ENCODE measurements at regions not wholly inside any gene's neighbourhood (a gene's known extent, or its start where the extent isn't known, plus 50 kb on each side); places are given as distances from the start of the nearest gene placed in this dataset.

- no peak overlapping the region for H3K9ac ChIP-seq (ENCODE audit: low read depth in 1 of 3, low read length in 3 of 3)
- H3K36me3 ChIP-seq (ENCODE audit: control insufficient read depth in 3 of 3, insufficient read depth in 3 of 3, low read length in 3 of 3), result no peaks in the 10 kb centered on the region
- no peaks in the 10 kb centered on the region for H3K4me1 ChIP-seq (ENCODE audit: control insufficient read depth in 3 of 3, insufficient read depth in 3 of 3, low read length in 3 of 3)
- no peaks in the 10 kb centered on the region for H3K9me3 ChIP-seq (ENCODE audit: control insufficient read depth in 3 of 3, low read length in 3 of 3)
- H3K4me3 ChIP-seq (ENCODE audit: low read length in 3 of 3), result no peak overlapping the region
- H3K27me3 ChIP-seq (ENCODE audit: control insufficient read depth in 3 of 3, insufficient read depth in 3 of 3, low read length in 3 of 3), result no peaks in the 10 kb centered on the region
- H3K27ac ChIP-seq (ENCODE audit: low read depth, low read length), result no peak overlapping the region
Measured at GRCh38 chr4:151555151-151555945, 146.4 kb downstream of the FHIP1A start.

GRCh38 chr4:151558496-151559113 is 149.6 kb downstream of the FHIP1A start:
- Histone ChIP-seq H3K9ac (ENCODE audit: low read depth in 1 of 3, low read length in 3 of 3) (no peak overlapping the region), H3K4me3 (ENCODE audit: low read length in 3 of 3) (no peak overlapping the region), H3K27ac (ENCODE audit: low read depth, low read length) (no peak overlapping the region), H3K36me3 (ENCODE audit: control insufficient read depth in 3 of 3, insufficient read depth in 3 of 3, low read length in 3 of 3) (no peaks in the 10 kb centered on the region), H3K4me1 (ENCODE audit: control insufficient read depth in 3 of 3, insufficient read depth in 3 of 3, low read length in 3 of 3) (peaks cover 0 to 4% (median 0%) of the 10 kb centered on the region in 3 donors), H3K27me3 (ENCODE audit: control insufficient read depth in 3 of 3, insufficient read depth in 3 of 3, low read length in 3 of 3) (no peaks in the 10 kb centered on the region), H3K9me3 (ENCODE audit: control insufficient read depth in 3 of 3, low read length in 3 of 3) (no peaks in the 10 kb centered on the region)

DNA sequence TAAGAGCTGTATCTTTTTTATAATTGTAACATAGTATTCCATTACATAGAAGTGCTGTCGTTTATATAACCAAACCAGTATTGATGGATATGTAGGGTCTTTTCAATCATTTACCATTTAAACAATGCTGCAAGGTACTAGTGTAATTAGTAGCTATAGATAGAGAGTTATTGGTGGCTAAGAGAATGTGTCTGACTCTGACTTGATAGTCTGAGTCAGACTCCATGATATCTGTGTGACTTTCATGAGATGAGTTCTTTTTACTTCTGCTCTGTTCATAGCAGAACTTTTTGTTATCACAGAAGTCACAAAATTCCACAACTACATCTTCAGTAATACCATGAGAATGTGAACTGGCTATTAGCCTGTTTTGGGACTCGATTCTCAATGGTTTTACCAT is 150.6 kb downstream of the FHIP1A start:
- H3K4me1 ChIP-seq (ENCODE audit: control insufficient read depth in 3 of 3, insufficient read depth in 3 of 3, low read length in 3 of 3), result peaks cover 0 to 4% (median 0%) of the 10 kb centered on the region in 3 donors
- no peaks in the 10 kb centered on the region for H3K36me3 ChIP-seq (ENCODE audit: control insufficient read depth in 3 of 3, insufficient read depth in 3 of 3, low read length in 3 of 3)
- no peak overlapping the region for H3K9ac ChIP-seq (ENCODE audit: low read depth in 1 of 3, low read length in 3 of 3)
- H3K4me3 ChIP-seq (ENCODE audit: low read length in 3 of 3), result no peak overlapping the region
- no peaks in the 10 kb centered on the region for H3K9me3 ChIP-seq (ENCODE audit: control insufficient read depth in 3 of 3, low read length in 3 of 3)
- H3K27me3 ChIP-seq (ENCODE audit: control insufficient read depth in 3 of 3, insufficient read depth in 3 of 3, low read length in 3 of 3), result no peaks in the 10 kb centered on the region
- no peak overlapping the region for H3K27ac ChIP-seq (ENCODE audit: low read depth, low read length)

GRCh38 chr4:151561551-151562256 is 152.7 kb downstream of the FHIP1A start:
- Histone ChIP-seq H3K36me3 (ENCODE audit: control insufficient read depth in 3 of 3, insufficient read depth in 3 of 3, low read length in 3 of 3) (no peaks in the 10 kb centered on the region), H3K9me3 (ENCODE audit: control insufficient read depth in 3 of 3, low read length in 3 of 3) (no peaks in the 10 kb centered on the region), H3K27ac (ENCODE audit: low read depth, low read length) (no peak overlapping the region), H3K27me3 (ENCODE audit: control insufficient read depth in 3 of 3, insufficient read depth in 3 of 3, low read length in 3 of 3) (no peaks in the 10 kb centered on the region), H3K9ac (ENCODE audit: low read depth in 1 of 3, low read length in 3 of 3) (no peak overlapping the region), H3K4me1 (ENCODE audit: control insufficient read depth in 3 of 3, insufficient read depth in 3 of 3, low read length in 3 of 3) (peaks cover 0 to 4% (median 0%) of the 10 kb centered on the region in 3 donors), H3K4me3 (ENCODE audit: low read length in 3 of 3) (no peak overlapping the region)

GRCh38 chr4:151563194-151563593 is 154.2 kb downstream of the FHIP1A start:
- H3K9me3 ChIP-seq (ENCODE audit: control insufficient read depth in 3 of 3, low read length in 3 of 3), result no peaks in the 10 kb centered on the region
- no peaks in the 10 kb centered on the region for H3K36me3 ChIP-seq (ENCODE audit: control insufficient read depth in 3 of 3, insufficient read depth in 3 of 3, low read length in 3 of 3)
- peaks cover 0 to 4% (median 0%) of the 10 kb centered on the region in 3 donors for H3K4me1 ChIP-seq (ENCODE audit: control insufficient read depth in 3 of 3, insufficient read depth in 3 of 3, low read length in 3 of 3)
- H3K27me3 ChIP-seq (ENCODE audit: control insufficient read depth in 3 of 3, insufficient read depth in 3 of 3, low read length in 3 of 3), result no peaks in the 10 kb centered on the region
- H3K4me3 ChIP-seq (ENCODE audit: low read length in 3 of 3), result no peak overlapping the region
- no peak overlapping the region for H3K27ac ChIP-seq (ENCODE audit: low read depth, low read length)
- no peak overlapping the region for H3K9ac ChIP-seq (ENCODE audit: low read depth in 1 of 3, low read length in 3 of 3)

DNA sequence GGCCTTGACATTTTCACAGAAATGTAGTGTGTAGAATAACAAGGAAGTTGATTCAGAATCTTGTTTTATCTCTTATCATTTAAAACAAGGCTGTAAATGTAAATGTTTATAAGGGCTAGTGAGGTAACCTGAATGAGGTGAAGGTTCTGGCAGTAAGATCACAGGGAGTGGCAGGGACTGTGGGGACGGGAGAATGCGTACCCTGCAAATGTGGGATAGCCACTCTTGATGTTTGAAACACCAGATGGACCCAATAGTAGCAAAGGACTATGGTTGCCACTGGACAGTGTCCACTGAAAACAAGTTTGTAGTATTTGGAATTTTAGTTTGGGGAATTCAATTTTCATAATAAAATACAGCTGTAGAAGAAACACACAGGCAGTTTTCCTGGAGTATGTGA is 155.3 kb downstream of the FHIP1A start:
- Histone ChIP-seq H3K27me3 (ENCODE audit: control insufficient read depth in 3 of 3, insufficient read depth in 3 of 3, low read length in 3 of 3) (no peaks in the 10 kb centered on the region), H3K4me1 (ENCODE audit: control insufficient read depth in 3 of 3, insufficient read depth in 3 of 3, low read length in 3 of 3) (peaks cover 0 to 4% (median 0%) of the 10 kb centered on the region in 3 donors), H3K36me3 (ENCODE audit: control insufficient read depth in 3 of 3, insufficient read depth in 3 of 3, low read length in 3 of 3) (no peaks in the 10 kb centered on the region), H3K9ac (ENCODE audit: low read depth in 1 of 3, low read length in 3 of 3) (no peak overlapping the region), H3K4me3 (ENCODE audit: low read length in 3 of 3) (no peak overlapping the region), H3K27ac (ENCODE audit: low read depth, low read length) (no peak overlapping the region), H3K9me3 (ENCODE audit: control insufficient read depth in 3 of 3, low read length in 3 of 3) (no peaks in the 10 kb centered on the region)

DNA sequence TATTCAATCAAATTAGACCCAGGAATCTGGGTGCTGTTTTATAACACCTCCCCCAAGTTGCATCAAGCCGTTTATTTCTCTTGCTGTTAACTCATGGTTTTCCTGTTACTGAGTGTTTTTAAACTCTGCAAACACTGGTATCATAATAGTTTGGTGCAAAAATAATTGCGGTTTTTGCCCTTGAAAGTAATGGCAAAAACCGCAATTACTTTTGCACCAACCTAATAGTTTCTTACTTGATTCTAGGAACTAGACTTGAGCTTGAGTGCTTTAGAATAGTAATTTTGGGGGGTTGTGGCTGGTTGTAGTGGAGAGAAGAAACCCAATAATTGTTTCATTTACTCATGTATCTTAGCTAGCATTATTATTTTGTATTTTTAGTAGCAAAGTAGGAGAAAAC is 156.6 kb downstream of the FHIP1A start:
- H3K9me3 ChIP-seq (ENCODE audit: control insufficient read depth in 3 of 3, low read length in 3 of 3), result no peaks in the 10 kb centered on the region
- H3K27ac ChIP-seq (ENCODE audit: low read depth, low read length), result no peak overlapping the region
- no peaks in the 10 kb centered on the region for H3K27me3 ChIP-seq (ENCODE audit: control insufficient read depth in 3 of 3, insufficient read depth in 3 of 3, low read length in 3 of 3)
- H3K4me1 ChIP-seq (ENCODE audit: control insufficient read depth in 3 of 3, insufficient read depth in 3 of 3, low read length in 3 of 3), result peaks cover 0 to 4% (median 2%) of the 10 kb centered on the region in 3 donors
- no peaks in the 10 kb centered on the region for H3K36me3 ChIP-seq (ENCODE audit: control insufficient read depth in 3 of 3, insufficient read depth in 3 of 3, low read length in 3 of 3)
- no peak overlapping the region for H3K4me3 ChIP-seq (ENCODE audit: low read length in 3 of 3)
- H3K9ac ChIP-seq (ENCODE audit: low read depth in 1 of 3, low read length in 3 of 3), result no peak overlapping the region

- H3K9me3 ChIP-seq (ENCODE audit: control insufficient read depth in 3 of 3, low read length in 3 of 3), result no peaks in the 10 kb centered on the region
- H3K4me3 ChIP-seq (ENCODE audit: low read length in 3 of 3), result no peak overlapping the region
- no peak overlapping the region for H3K9ac ChIP-seq (ENCODE audit: low read depth in 1 of 3, low read length in 3 of 3)
- no peaks in the 10 kb centered on the region for H3K27me3 ChIP-seq (ENCODE audit: control insufficient read depth in 3 of 3, insufficient read depth in 3 of 3, low read length in 3 of 3)
- H3K27ac ChIP-seq (ENCODE audit: low read depth, low read length), result no peak overlapping the region
- no peaks in the 10 kb centered on the region for H3K36me3 ChIP-seq (ENCODE audit: control insufficient read depth in 3 of 3, insufficient read depth in 3 of 3, low read length in 3 of 3)
- H3K4me1 ChIP-seq (ENCODE audit: control insufficient read depth in 3 of 3, insufficient read depth in 3 of 3, low read length in 3 of 3), result peaks cover 0 to 4% (median 2%) of the 10 kb centered on the region in 3 donors
Measured at GRCh38 chr4:151566053-151566452, 157.1 kb downstream of the FHIP1A start.

DNA sequence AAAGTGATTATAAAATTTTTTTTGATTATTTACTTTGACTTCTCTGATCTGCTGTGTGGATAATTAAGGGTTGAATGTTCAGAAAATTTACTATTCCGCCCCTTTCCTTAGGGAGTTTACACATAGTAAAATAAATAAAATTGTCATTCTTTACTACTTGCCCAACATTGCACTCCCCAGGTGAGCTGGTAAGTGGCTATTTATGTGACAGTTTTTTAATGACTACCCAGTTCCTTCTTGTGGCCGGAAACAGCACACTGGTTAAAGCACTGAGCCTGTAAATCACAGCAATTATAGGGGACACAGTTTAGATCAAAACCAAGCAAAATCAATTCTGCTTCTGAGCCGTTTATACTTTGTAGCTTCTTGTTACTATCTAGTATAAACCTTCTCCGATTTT is 158.1 kb downstream of the FHIP1A start:
- peaks cover 0 to 2% (median 1%) of the 10 kb centered on the region in 3 donors for H3K4me1 ChIP-seq (ENCODE audit: control insufficient read depth in 3 of 3, insufficient read depth in 3 of 3, low read length in 3 of 3)
- no peak overlapping the region for H3K4me3 ChIP-seq (ENCODE audit: low read length in 3 of 3)
- H3K9ac ChIP-seq (ENCODE audit: low read depth in 1 of 3, low read length in 3 of 3), result no peak overlapping the region
- no peaks in the 10 kb centered on the region for H3K36me3 ChIP-seq (ENCODE audit: control insufficient read depth in 3 of 3, insufficient read depth in 3 of 3, low read length in 3 of 3)
- H3K9me3 ChIP-seq (ENCODE audit: control insufficient read depth in 3 of 3, low read length in 3 of 3), result no peaks in the 10 kb centered on the region
- no peaks in the 10 kb centered on the region for H3K27me3 ChIP-seq (ENCODE audit: control insufficient read depth in 3 of 3, insufficient read depth in 3 of 3, low read length in 3 of 3)
- no peak overlapping the region for H3K27ac ChIP-seq (ENCODE audit: low read depth, low read length)

DNA sequence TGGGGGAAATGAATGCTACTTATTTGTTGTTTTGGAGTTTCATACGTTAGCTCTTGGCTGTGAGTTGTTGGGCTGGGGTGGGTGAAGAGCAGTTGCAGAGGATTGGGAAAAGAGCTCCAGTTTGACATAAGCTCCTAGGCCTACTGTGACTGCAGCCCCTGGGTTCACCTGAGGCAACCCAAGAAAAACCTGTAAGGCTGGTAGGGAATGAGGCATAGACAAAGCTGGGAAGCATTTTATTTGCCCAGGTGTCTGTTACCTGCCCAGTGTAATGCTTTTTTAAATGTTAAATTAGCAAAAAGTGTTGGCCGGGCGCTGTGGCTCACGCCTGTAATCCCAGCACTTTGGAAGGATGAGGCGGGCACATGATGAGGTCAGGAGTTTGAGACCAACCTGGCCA is 160.0 kb downstream of the FHIP1A start:
- no peaks in the 10 kb centered on the region for H3K27me3 ChIP-seq (ENCODE audit: control insufficient read depth in 3 of 3, insufficient read depth in 3 of 3, low read length in 3 of 3)
- H3K9me3 ChIP-seq (ENCODE audit: control insufficient read depth in 3 of 3, low read length in 3 of 3), result no peaks in the 10 kb centered on the region
- no peak overlapping the region for H3K4me3 ChIP-seq (ENCODE audit: low read length in 3 of 3)
- no peaks in the 10 kb centered on the region for H3K36me3 ChIP-seq (ENCODE audit: control insufficient read depth in 3 of 3, insufficient read depth in 3 of 3, low read length in 3 of 3)
- peaks cover 0 to 6% (median 2%) of the 10 kb centered on the region in 3 donors for H3K4me1 ChIP-seq (ENCODE audit: control insufficient read depth in 3 of 3, insufficient read depth in 3 of 3, low read length in 3 of 3)
- H3K27ac ChIP-seq (ENCODE audit: low read depth, low read length), result no peak overlapping the region
- H3K9ac ChIP-seq (ENCODE audit: low read depth in 1 of 3, low read length in 3 of 3), result no peak overlapping the region
